ELF-1 (cell line): ENCODE measurements at regions not wholly inside any gene's neighbourhood (a gene's known extent, or its start where the extent isn't known, plus 50 kb on each side); places are given as distances from the start of the nearest gene placed in this dataset.

Experiments
- DNase-seq: peaks from one replicate; pipeline ENCODE4 v3.0.0-alpha.2; 2016; ENCODE audit warnings: low read depth, low spot score

- DNase-seq: no peak
Measured at GRCh38 chr20:50390685-50391443, 119.3 kb upstream of the PTPN1 start.

- DNase-seq: no peak
Measured at GRCh38 chr20:50391444-50392137, 118.6 kb upstream of the PTPN1 start.

- no peak for DNase-seq
Measured at GRCh38 chr20:50392138-50392866, 117.9 kb upstream of the PTPN1 start.

- no peak for DNase-seq
Measured at GRCh38 chr20:50393242-50393641, 116.9 kb upstream of the PTPN1 start.

GRCh38 chr20:50393990-50394561 is 116.1 kb upstream of the PTPN1 start:
- no peak for DNase-seq

GRCh38 chr20:50394569-50394968 is 115.6 kb upstream of the PTPN1 start:
- DNase-seq: no peak

- no peak for DNase-seq
Measured at GRCh38 chr20:50395251-50395729, 114.9 kb upstream of the PTPN1 start.

- no peak for DNase-seq
Measured at GRCh38 chr20:50395914-50396488, 114.2 kb upstream of the PTPN1 start.

- DNase-seq: no peak
Measured at GRCh38 chr20:50396623-50397022, 113.6 kb upstream of the PTPN1 start.

- no peak for DNase-seq
Measured at GRCh38 chr20:50397058-50397457, 113.1 kb upstream of the PTPN1 start.

GRCh38 chr20:50398064-50398463 is 112.1 kb upstream of the PTPN1 start:
- no peak for DNase-seq

GRCh38 chr20:50398471-50398820 is 111.7 kb upstream of the PTPN1 start:
- no peak for DNase-seq

- DNase-seq: peak; percentile 22
Measured at GRCh38 chr20:50398821-50399554, 111.2 kb upstream of the PTPN1 start.

- no peak for DNase-seq
Measured at GRCh38 chr20:50399555-50399916, 110.6 kb upstream of the PTPN1 start.

GRCh38 chr20:50399917-50400704 is 110.1 kb upstream of the PTPN1 start:
- peak; percentile 26 for DNase-seq

GRCh38 chr20:50400705-50401586 is 109.2 kb upstream of the PTPN1 start:
- DNase-seq: no peak

- DNase-seq: no peak
Measured at GRCh38 chr20:50401587-50402418, 108.4 kb upstream of the PTPN1 start.
